ENCODE measurements at regions not wholly inside any gene's neighbourhood (a gene's known extent, or its start where the extent isn't known, plus 50 kb on each side); places are given as distances from the start of the nearest gene placed in this dataset.

DNA sequence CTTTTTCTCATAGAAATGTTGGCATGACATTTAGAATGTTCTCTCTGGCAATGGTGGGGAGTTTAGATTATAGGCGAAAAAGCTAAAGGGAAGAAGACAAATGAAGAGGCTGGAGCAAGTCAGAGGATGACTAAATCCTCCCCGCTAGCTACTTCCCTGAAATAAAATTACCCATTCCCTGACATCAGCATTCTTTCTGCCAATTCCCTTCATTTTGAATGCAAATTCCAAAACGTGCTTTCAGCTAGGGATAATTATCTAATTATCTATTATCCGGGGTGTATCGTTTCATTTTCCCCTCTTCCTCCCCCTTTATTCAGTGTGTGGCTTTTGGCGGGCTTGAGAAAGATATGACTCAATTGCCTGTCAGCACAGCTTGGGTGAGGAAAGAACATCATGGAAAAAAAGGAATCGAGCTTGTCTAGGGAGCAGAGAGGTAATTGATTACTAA lies 672.3 kb downstream of the TNS3 start:
- no peak for TF ChIP-seq FOXM1 (IDR thresholded peaks at IDR 0.05; ENCODE audit: low read depth, low read length)
- no peak for TF ChIP-seq EZH2 (IDR thresholded peaks at IDR 0.05; ENCODE audit: borderline replicate concordance, control insufficient read depth, low read depth, low read length)
- TF ChIP-seq, protein P1, sequence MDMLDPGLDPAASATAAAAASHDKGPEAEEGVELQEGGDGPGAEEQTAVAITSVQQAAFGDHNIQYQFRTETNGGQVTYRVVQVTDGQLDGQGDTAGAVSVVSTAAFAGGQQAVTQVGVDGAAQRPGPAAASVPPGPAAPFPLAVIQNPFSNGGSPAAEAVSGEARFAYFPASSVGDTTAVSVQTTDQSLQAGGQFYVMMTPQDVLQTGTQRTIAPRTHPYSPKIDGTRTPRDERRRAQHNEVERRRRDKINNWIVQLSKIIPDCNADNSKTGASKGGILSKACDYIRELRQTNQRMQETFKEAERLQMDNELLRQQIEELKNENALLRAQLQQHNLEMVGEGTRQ (IDR thresholded peaks at IDR 0.05; ENCODE audit: borderline replicate concordance, low read depth, low read length): no peak
- TF ChIP-seq, protein P2, sequence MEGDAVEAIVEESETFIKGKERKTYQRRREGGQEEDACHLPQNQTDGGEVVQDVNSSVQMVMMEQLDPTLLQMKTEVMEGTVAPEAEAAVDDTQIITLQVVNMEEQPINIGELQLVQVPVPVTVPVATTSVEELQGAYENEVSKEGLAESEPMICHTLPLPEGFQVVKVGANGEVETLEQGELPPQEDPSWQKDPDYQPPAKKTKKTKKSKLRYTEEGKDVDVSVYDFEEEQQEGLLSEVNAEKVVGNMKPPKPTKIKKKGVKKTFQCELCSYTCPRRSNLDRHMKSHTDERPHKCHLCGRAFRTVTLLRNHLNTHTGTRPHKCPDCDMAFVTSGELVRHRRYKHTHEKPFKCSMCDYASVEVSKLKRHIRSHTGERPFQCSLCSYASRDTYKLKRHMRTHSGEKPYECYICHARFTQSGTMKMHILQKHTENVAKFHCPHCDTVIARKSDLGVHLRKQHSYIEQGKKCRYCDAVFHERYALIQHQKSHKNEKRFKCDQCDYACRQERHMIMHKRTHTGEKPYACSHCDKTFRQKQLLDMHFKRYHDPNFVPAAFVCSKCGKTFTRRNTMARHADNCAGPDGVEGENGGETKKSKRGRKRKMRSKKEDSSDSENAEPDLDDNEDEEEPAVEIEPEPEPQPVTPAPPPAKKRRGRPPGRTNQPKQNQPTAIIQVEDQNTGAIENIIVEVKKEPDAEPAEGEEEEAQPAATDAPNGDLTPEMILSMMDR (IDR thresholded peaks at IDR 0.05 in 2 of 3, conservative IDR thresholded peaks at IDR 0.05 in 1 of 3; ENCODE audit: control insufficient read depth in 2 of 3, extremely low read depth in 1 of 3, insufficient read depth in 1 of 3, low read depth in 3 of 3, low read length in 3 of 3): no peak
- no peak for TF ChIP-seq CHD1 (IDR thresholded peaks at IDR 0.05; ENCODE audit: low read depth, low read length)
- no peak for TF ChIP-seq EP300 (IDR thresholded peaks at IDR 0.05; ENCODE audit: borderline replicate concordance in 1 of 2, control insufficient read depth in 1 of 2, low read depth in 2 of 2, low read length in 2 of 2)
- TF ChIP-seq SMC3 (IDR thresholded peaks at IDR 0.05; ENCODE audit: borderline replicate concordance, low read length): no peak
- TF ChIP-seq TCF12 (IDR thresholded peaks at IDR 0.05; ENCODE audit: low read depth, low read length): no peak
- TF ChIP-seq, protein P3, sequence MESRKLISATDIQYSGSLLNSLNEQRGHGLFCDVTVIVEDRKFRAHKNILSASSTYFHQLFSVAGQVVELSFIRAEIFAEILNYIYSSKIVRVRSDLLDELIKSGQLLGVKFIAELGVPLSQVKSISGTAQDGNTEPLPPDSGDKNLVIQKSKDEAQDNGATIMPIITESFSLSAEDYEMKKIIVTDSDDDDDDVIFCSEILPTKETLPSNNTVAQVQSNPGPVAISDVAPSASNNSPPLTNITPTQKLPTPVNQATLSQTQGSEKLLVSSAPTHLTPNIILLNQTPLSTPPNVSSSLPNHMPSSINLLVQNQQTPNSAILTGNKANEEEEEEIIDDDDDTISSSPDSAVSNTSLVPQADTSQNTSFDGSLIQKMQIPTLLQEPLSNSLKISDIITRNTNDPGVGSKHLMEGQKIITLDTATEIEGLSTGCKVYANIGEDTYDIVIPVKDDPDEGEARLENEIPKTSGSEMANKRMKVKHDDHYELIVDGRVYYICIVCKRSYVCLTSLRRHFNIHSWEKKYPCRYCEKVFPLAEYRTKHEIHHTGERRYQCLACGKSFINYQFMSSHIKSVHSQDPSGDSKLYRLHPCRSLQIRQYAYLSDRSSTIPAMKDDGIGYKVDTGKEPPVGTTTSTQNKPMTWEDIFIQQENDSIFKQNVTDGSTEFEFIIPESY (IDR thresholded peaks at IDR 0.05): no peak
